NCI-H526 treated with DMSO at 0.1 percent for 48 hours (cell line): ENCODE measurements at regions not wholly inside any gene's neighbourhood (a gene's known extent, or its start where the extent isn't known, plus 50 kb on each side); places are given as distances from the start of the nearest gene placed in this dataset.
"Not testable (repeated sequence)": the region's sequence is repeated elsewhere in the genome, so short reads cannot be mapped to it uniquely, and the experiment has no call there.

Experiments
- DNase-seq: peaks from one replicate; lab custom pipeline; 2025; lab: John Stamatoyannopoulos, UW

GRCh38 chr1:59210430-59210829, 86.5 kb upstream of the FGGY start:
- not testable (repeated sequence) for DNase-seq

GRCh38 chr1:59212706-59213105, 84.2 kb upstream of the FGGY start:
- DNase-seq, result no peak

GRCh38 chr1:59214248-59215208, 82.4 kb upstream of the FGGY start:
- peak; percentile 95 for DNase-seq

GRCh38 chr1:59215766-59216291, 81.1 kb upstream of the FGGY start:
- DNase-seq, result no peak

- not testable (repeated sequence) for DNase-seq
Observed at GRCh38 chr1:59217439-59217838, 79.5 kb upstream of the FGGY start.

GRCh38 chr1:59218521-59219236, 78.2 kb upstream of the FGGY start:
- DNase-seq, result no peak

GRCh38 chr1:59219916-59220315, 77.0 kb upstream of the FGGY start:
- DNase-seq, result no peak

GRCh38 chr1:59220356-59220755, 76.5 kb upstream of the FGGY start:
- no peak for DNase-seq

GRCh38 chr1:59223198-59223597, 73.7 kb upstream of the FGGY start:
- no peak for DNase-seq

- no peak for DNase-seq
Observed at GRCh38 chr1:59223989-59224634, 72.8 kb upstream of the FGGY start.

GRCh38 chr1:59225594-59226316, 71.1 kb upstream of the FGGY start:
- DNase-seq, result no peak

- no peak for DNase-seq
Observed at GRCh38 chr1:59229138-59229537, 67.8 kb upstream of the FGGY start.

- no peak for DNase-seq
Observed at GRCh38 chr1:59230622-59231021, 66.3 kb upstream of the FGGY start.

GRCh38 chr1:59232216-59232615, 64.7 kb upstream of the FGGY start:
- DNase-seq, result no peak

- DNase-seq, result no peak
Observed at GRCh38 chr1:59233444-59233843, 63.5 kb upstream of the FGGY start.

- no peak for DNase-seq
Observed at GRCh38 chr1:59236721-59237545, 60.0 kb upstream of the FGGY start.

GRCh38 chr1:59237900-59238299, 59.0 kb upstream of the FGGY start:
- DNase-seq, result no peak

GRCh38 chr1:59238333-59238934, 58.5 kb upstream of the FGGY start:
- DNase-seq, result no peak

GRCh38 chr1:59238993-59239392, 57.9 kb upstream of the FGGY start:
- DNase-seq, result no peak

GRCh38 chr1:59241909-59242308, 55.0 kb upstream of the FGGY start:
- DNase-seq, result no peak
